H1 (cell line): ENCODE measurements at regions not wholly inside any gene's neighbourhood (a gene's known extent, or its start where the extent isn't known, plus 50 kb on each side); places are given as distances from the start of the nearest gene placed in this dataset.

Source experiments
- CTCF ChIA-PET: fragments of 300-600 bp; sonication (Branson Sonifier 250); formaldehyde crosslinking; loops from one replicate; lab custom pipeline; 2021; ENCODE audit not compliant: partially characterized antibody; lab: Charles Lee
- POLR2A ChIA-PET: fragments of 300-600 bp; sonication (Branson Sonifier 250); formaldehyde crosslinking; loops from one replicate; lab custom pipeline; 2021; ENCODE audit warnings: inconsistent platforms; ENCODE audit not compliant: partially characterized antibody; lab: Charles Lee
- DNase-seq, 2 experiments: peaks; one replicate each; pipeline versions ENCODE4 v3.0.0 to v3.0.0-alpha.2; 2010 to 2022; ENCODE audit warnings: low spot score in 2 of 2, low read depth in 1 of 2, mixed read lengths in 1 of 2
- FAIRE-seq: peaks from 2 replicates; lab custom pipeline; 2011; peaks lifted over from hg19 to GRCh38; lab: Jason Lieb, UNC
- H2AFZ ChIP-seq: 2 replicates; pipeline ENCODE4 v1.8.1; 2012; ENCODE audit warnings: low read length, inconsistent platforms
- H2AK5ac ChIP-seq: 2 replicates; pipeline ENCODE4 v1.6.1; 2013; ENCODE audit warnings: low read depth, low read length
- H2BK120ac ChIP-seq: replicated peaks from 2 replicates; pipeline ENCODE3; 2013; ENCODE audit warnings: low read depth, low read length, inconsistent platforms
- H2BK12ac ChIP-seq: 2 replicates; pipeline ENCODE4 v1.6.1; 2013; ENCODE audit warnings: low read depth, low read length
- H2BK15ac ChIP-seq: 2 replicates; pipeline ENCODE4 v1.6.1; 2013; ENCODE audit warnings: low read length
- H2BK20ac ChIP-seq: 2 replicates; pipeline ENCODE4 v1.6.1; 2013; ENCODE audit warnings: low read length
- H2BK5ac ChIP-seq: 2 replicates; pipeline ENCODE4 v1.6.1; 2013; ENCODE audit warnings: low read depth, low read length
- H3K14ac ChIP-seq: 2 replicates; pipeline ENCODE4 v1.6.1; 2013; ENCODE audit warnings: inconsistent platforms; ENCODE audit not compliant: insufficient read length
- H3K18ac ChIP-seq: 2 replicates; pipeline ENCODE4 v1.6.1; 2013; ENCODE audit warnings: low read length; ENCODE audit errors: extremely low read depth
- H3K23ac ChIP-seq: 2 replicates; pipeline ENCODE4 v1.6.1; 2013; ENCODE audit warnings: inconsistent platforms; ENCODE audit not compliant: insufficient read length
- H3K23me2 ChIP-seq: 2 replicates; pipeline ENCODE4 v1.6.1; 2013; ENCODE audit warnings: low read depth, low read length
- H3K27ac ChIP-seq: 2 replicates; pipeline ENCODE4 v1.6.1; 2011; ENCODE audit warnings: low read depth, low read length, inconsistent platforms
- H3K27me3 ChIP-seq, 4 experiments: replicated peaks in 1 of 4; 1 replicate in 1 of 4; 2 replicates in 3 of 4; pipeline versions ENCODE4 v1.6.1 to v1.8.1; 2011 to 2013; ENCODE audit warnings: low read length in 3 of 4, mild to moderate bottlenecking in 3 of 4, inconsistent platforms in 2 of 4, mixed read lengths in 2 of 4, moderate library complexity in 1 of 4; ENCODE audit not compliant: control insufficient read depth in 3 of 4, insufficient read depth in 3 of 4; ENCODE audit errors: extremely low read depth in 1 of 4
- H3K36me3 ChIP-seq, 4 experiments: 2 replicates each; pipeline versions ENCODE4 v1.6.1 to v1.8.1; 2011 to 2013; ENCODE audit warnings: mild to moderate bottlenecking in 4 of 4, low read length in 3 of 4, moderate library complexity in 2 of 4, control low read depth in 1 of 4, inconsistent platforms in 1 of 4; ENCODE audit not compliant: insufficient read depth in 4 of 4, control insufficient read depth in 2 of 4
- H3K4ac ChIP-seq: replicated peaks from 2 replicates; pipeline ENCODE3; 2013; ENCODE audit warnings: low read length, low read depth, mixed read lengths, inconsistent platforms; ENCODE audit not compliant: insufficient read length
- H3K4me1 ChIP-seq, 4 experiments: replicated peaks in 1 of 4; 1 replicate in 1 of 4; 2 replicates in 3 of 4; pipeline versions ENCODE4 v1.6.1 to v1.8.1; 2011 to 2013; ENCODE audit warnings: low read length in 3 of 4, inconsistent platforms in 2 of 4, mixed read lengths in 1 of 4; ENCODE audit not compliant: insufficient read depth in 4 of 4, control insufficient read depth in 3 of 4
- H3K4me2 ChIP-seq, 2 experiments: 2 replicates each; pipeline versions ENCODE4 v1.6.1 to v1.8.1; 2011 to 2013; ENCODE audit warnings: low read depth in 2 of 2, low read length in 2 of 2, control low read depth in 1 of 2, inconsistent platforms in 1 of 2, mild to moderate bottlenecking in 1 of 2; ENCODE audit not compliant: insufficient read depth in 1 of 2
- H3K4me3 ChIP-seq, 4 experiments: fragments of 200-600, 300-600 bp in 1 of 4; sonication (generic), shearing (Covaris generic), sonication (Bioruptor Twin) in 1 of 4; 2 replicates each; pipeline versions ENCODE4 v1.5.1 to v1.8.1; 2011 to 2016; ENCODE audit warnings: low read length in 4 of 4, low read depth in 3 of 4, control low read depth in 2 of 4, inconsistent platforms in 2 of 4, mild to moderate bottlenecking in 2 of 4, mixed read lengths in 1 of 4, moderate library complexity in 1 of 4; ENCODE audit not compliant: insufficient read depth in 2 of 4; ENCODE audit errors: extremely low read depth in 1 of 4
- H3K56ac ChIP-seq: replicated peaks from 2 replicates; pipeline ENCODE3; 2013; ENCODE audit warnings: low read depth, mild to moderate bottlenecking, mixed read lengths, low read length, inconsistent platforms; ENCODE audit not compliant: insufficient read length
- H3K79me1 ChIP-seq: 2 replicates; pipeline ENCODE4 v1.6.1; 2013; ENCODE audit warnings: low read depth, low read length, control low read depth
- H3K79me2 ChIP-seq, 2 experiments: 2 replicates each; pipeline versions ENCODE4 v1.6.1 to v1.8.1; 2012 to 2013; ENCODE audit warnings: low read length in 2 of 2, mild to moderate bottlenecking in 2 of 2, inconsistent platforms in 1 of 2; ENCODE audit not compliant: insufficient read depth in 2 of 2, control insufficient read depth in 1 of 2
- H3K9ac ChIP-seq, 4 experiments: replicated peaks in 1 of 4; 1 replicate in 1 of 4; 2 replicates in 3 of 4; pipeline versions ENCODE4 v1.6.1 to v1.8.1; 2011 to 2013; ENCODE audit warnings: low read depth in 3 of 4, low read length in 3 of 4, control low read depth in 2 of 4, mild to moderate bottlenecking in 2 of 4, moderate library complexity in 2 of 4, inconsistent platforms in 1 of 4; ENCODE audit errors: extremely low read depth in 1 of 4
- H3K9me3 ChIP-seq, 2 experiments: 2 replicates each; pipeline versions ENCODE4 v1.6.1 to v1.8.1; 2012 to 2013; ENCODE audit warnings: mild to moderate bottlenecking in 2 of 2, moderate library complexity in 2 of 2, control low read depth in 1 of 2, inconsistent platforms in 1 of 2, low read depth in 1 of 2, low read length in 1 of 2, mixed read lengths in 1 of 2; ENCODE audit not compliant: insufficient read depth in 2 of 2
- H4K20me1 ChIP-seq, 2 experiments: replicated peaks in 1 of 2; 2 replicates each; pipeline versions ENCODE3 to v1.8.1; 2011 to 2013; ENCODE audit warnings: inconsistent platforms in 2 of 2, low read length in 2 of 2, mild to moderate bottlenecking in 1 of 2; ENCODE audit not compliant: insufficient read depth in 2 of 2, control insufficient read depth in 1 of 2
- H4K5ac ChIP-seq: 2 replicates; pipeline ENCODE4 v1.6.1; 2013; ENCODE audit warnings: low read length, low read depth, mixed read lengths, inconsistent platforms; ENCODE audit not compliant: insufficient read length
- H4K8ac ChIP-seq: 2 replicates; pipeline ENCODE4 v1.8.0; 2013; ENCODE audit warnings: mild to moderate bottlenecking, moderate library complexity, low read length, inconsistent platforms; ENCODE audit not compliant: insufficient read depth; ENCODE audit errors: extremely low read depth
- H4K91ac ChIP-seq: replicated peaks from 2 replicates; pipeline ENCODE3; 2013; ENCODE audit warnings: low read length, mixed read lengths, inconsistent platforms; ENCODE audit not compliant: insufficient read length
- ASH2L ChIP-seq: fragments of 200-600, 300-600 bp; sonication (generic); IDR thresholded peaks from one replicate; pipeline ENCODE4 v1.7.1; 2017; ENCODE audit warnings: low read length
- BCL11A ChIP-seq, 2 experiments: IDR thresholded peaks; one replicate each; pipeline ENCODE4 v1.6.1; 2011; ENCODE audit warnings: low read depth in 2 of 2, low read length in 2 of 2, mild to moderate bottlenecking in 2 of 2
- CEBPB ChIP-seq: IDR thresholded peaks from 2 replicates; pipeline ENCODE4 v1.6.1; 2012; ENCODE audit warnings: low read depth, low read length
- EP300 ChIP-seq, 2 experiments: IDR thresholded peaks; 1 replicate in 1 of 2; 2 replicates in 1 of 2; pipeline ENCODE4 v1.6.1; 2011 to 2012; ENCODE audit warnings: low read depth in 2 of 2, low read length in 2 of 2, mild to moderate bottlenecking in 2 of 2, borderline replicate concordance in 1 of 2, inconsistent platforms in 1 of 2, moderate library complexity in 1 of 2
- TAF7 ChIP-seq: optimal IDR thresholded peaks from 2 replicates; pipeline ENCODE3; 2011; ENCODE audit warnings: low read depth, mild to moderate bottlenecking, inconsistent platforms, low read length, moderate library complexity, borderline replicate concordance
- YY1 ChIP-seq: IDR thresholded peaks from 2 replicates; pipeline ENCODE4 v1.6.1; 2011; ENCODE audit warnings: low read depth, mild to moderate bottlenecking, low read length
- WGBS, 2 experiments: shearing (Covaris generic) in 1 of 2; methylation state at CpG; one replicate each; pipeline versions ENCODE4 v1.1.6 to v1.1.7; 2013 to 2015; ENCODE audit warnings: low lambda C conversion rate in 2 of 2, mixed read lengths in 2 of 2, inconsistent platforms in 1 of 2, low coverage in 1 of 2, missing lambda C conversion rate in 1 of 2; ENCODE audit not compliant: insufficient replicate concordance in 2 of 2, insufficient coverage in 1 of 2, insufficient read length in 1 of 2; ENCODE audit errors: extremely low coverage in 1 of 2, missing lambda C conversion rate in 1 of 2; 5-methylcytosine and 5-hydroxymethylcytosine counted together

DNA sequence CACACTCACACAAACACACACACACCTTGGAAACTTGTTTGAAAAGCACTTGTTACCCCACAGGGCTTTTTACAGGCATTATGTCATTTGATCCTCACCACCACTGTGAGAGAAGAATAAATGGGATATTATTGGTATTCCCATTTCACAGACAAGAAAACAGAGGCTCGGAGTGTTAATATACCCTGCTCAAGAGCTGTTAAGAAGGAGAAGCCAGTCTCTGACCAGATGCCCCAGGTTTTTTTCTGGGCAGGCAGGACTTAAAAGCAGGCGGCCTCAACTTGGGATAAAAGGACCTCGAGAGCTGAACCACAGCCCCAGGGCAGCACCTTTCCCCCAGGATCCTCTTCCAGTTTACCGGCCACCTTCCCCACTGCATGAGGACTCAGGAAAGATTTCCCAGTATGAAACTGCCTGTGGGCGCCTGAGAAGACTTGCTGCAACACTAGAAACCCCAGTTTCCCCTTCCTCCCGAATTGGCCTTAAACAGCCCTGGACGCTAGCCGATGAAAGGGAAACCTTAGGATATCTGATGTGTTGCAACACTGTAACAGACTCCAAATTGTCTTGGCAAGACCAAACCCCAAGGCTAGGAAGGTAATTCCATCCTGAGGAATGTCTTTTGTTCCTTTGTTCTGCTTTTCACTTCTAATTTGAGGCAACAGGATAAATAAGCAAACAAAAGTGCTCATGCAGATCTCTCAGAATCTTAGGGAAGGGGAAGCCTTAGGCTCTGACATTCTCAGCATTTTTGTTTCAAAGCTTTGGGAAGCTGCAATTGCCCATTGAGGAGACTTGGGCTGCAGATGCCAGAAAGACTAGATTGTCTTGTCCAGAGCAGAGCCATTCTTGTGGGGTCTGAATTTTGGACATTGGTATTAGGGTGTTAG lies 173.5 kb downstream of the TRIM29 start:
- H2AFZ ChIP-seq: peak overlapping the region; percentile 3; the same call in 1 of the 2 replicates
- H4K5ac ChIP-seq: peak overlapping the region; percentile 34
- FAIRE-seq (peak; percentile 94), DNase-seq (peak in 1 of 2 experiments; percentile 50)
- H3K4me2 ChIP-seq: peak overlapping the region; percentile 49 to 51; a peak in 3 of 4 replicates
- 59% methylated on average over 8 of the region's 8 CpGs; no CpG with 5 or more reads in 1 of the 2 experiments for WGBS, 2 experiments
- peak overlapping the region; percentile 61 for H4K91ac ChIP-seq
- no peaks in the 10 kb centered on the region for H4K20me1 ChIP-seq
- no peaks in the 10 kb centered on the region for H3K79me1 ChIP-seq
- peak overlapping the region; percentile 81; the same call in 1 of the 2 replicates for H3K18ac ChIP-seq
- peak overlapping the region; percentile 89 for H2BK5ac ChIP-seq
- no peak overlapping the region; a peak in 2 of 8 replicates for H3K4me3 ChIP-seq
- peak overlapping the region; percentile 99 for H2BK12ac ChIP-seq
- H4K8ac ChIP-seq: no peak overlapping the region
- no peak overlapping the region for H3K4ac ChIP-seq
- peak overlapping the region; percentile 68 for H3K27ac ChIP-seq
- peak overlapping the region; percentile 98 for H2BK20ac ChIP-seq
- H3K56ac ChIP-seq: no peak overlapping the region
- peaks cover 4 to 13% (median 9%) of the 10 kb centered on the region in 4 experiments; a peak in 6 of 7 replicates for H3K4me1 ChIP-seq
- no peaks in the 10 kb centered on the region for H3K27me3 ChIP-seq
- no peaks in the 10 kb centered on the region; the same call in 1 of the 2 replicates for H3K23me2 ChIP-seq
- H2BK120ac ChIP-seq: peak overlapping the region; percentile 21
- H3K9me3 ChIP-seq: no peaks in the 10 kb centered on the region
- H3K36me3 ChIP-seq: no peaks in the 10 kb centered on the region
- H3K23ac ChIP-seq: no peak overlapping the region
- no peak overlapping the region for H3K14ac ChIP-seq
- H2BK15ac ChIP-seq: peak overlapping the region; percentile 63; the same call in 1 of the 2 replicates
- no peak overlapping the region; a peak in 1 of 7 replicates for H3K9ac ChIP-seq
- POLR2A ChIA-PET: interaction anchor here (0.6 to 1.2 kb wide), 5 partner anchors 8 to 26 kb away, joined by 3 to 5 read pairs (median 3); no protein-coding TSS in a partner anchor
- CTCF ChIA-PET: interaction anchor here (0.8 to 3.6 kb wide), 11 partner anchors 11 to 486 kb away, joined by 3 to 12 read pairs (median 3); no protein-coding TSS in a partner anchor
- H3K79me2 ChIP-seq: no peaks in the 10 kb centered on the region
- peak overlapping the region; percentile 96 for H2AK5ac ChIP-seq
- TF ChIP-seq CEBPB (peak; percentile 98), ASH2L (peak; percentile 83), BCL11A (IDR thresholded peaks at IDR 0.05; ENCODE audit: low read depth in 2 of 2, low read length in 2 of 2) (peak; percentile 32 to 37), EP300 (IDR thresholded peaks at IDR 0.05; ENCODE audit: borderline replicate concordance in 1 of 2, low read depth in 2 of 2, low read length in 2 of 2) (0 out of 3 replicates have a peak, but pooled peaks of 1 of the 2 experiments have one; percentile 15), YY1 (0 out of 2 replicates have a peak, but pooled peaks have one; percentile 40), TAF7 (no peak)
